Left renal pelvis (tissue), 4 donors: ENCODE measurements at regions not wholly inside any gene's neighbourhood (a gene's known extent, or its start where the extent isn't known, plus 50 kb on each side); places are given as distances from the start of the nearest gene placed in this dataset.

ENCODE experiments used
- DNase-seq, 4 donors: peaks; one replicate each; pipeline ENCODE4 v3.0.0-alpha.2; 2013; ENCODE audit warnings: low read depth in 4 of 4, low spot score in 3 of 4

DNA sequence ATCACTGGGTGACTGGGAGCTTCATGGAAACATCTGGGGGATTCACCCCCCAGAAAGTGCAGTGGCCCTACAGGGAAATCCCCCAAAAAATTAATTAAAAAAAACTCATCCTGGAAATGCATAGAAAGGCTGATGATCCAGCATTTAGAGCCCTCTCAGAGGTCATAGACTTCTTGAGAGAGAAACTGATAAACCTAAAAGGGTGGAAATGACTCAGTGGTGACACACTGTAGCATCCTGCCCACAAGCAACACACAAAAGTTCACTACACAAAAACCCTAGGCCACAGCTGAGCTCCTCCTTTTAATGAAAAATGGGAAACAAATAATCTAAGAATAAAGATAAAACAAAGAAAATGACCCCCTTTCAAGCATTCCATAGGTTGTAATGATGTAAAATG lies 911.5 kb downstream of the GLUD2 start:
- no peak for DNase-seq

DNA sequence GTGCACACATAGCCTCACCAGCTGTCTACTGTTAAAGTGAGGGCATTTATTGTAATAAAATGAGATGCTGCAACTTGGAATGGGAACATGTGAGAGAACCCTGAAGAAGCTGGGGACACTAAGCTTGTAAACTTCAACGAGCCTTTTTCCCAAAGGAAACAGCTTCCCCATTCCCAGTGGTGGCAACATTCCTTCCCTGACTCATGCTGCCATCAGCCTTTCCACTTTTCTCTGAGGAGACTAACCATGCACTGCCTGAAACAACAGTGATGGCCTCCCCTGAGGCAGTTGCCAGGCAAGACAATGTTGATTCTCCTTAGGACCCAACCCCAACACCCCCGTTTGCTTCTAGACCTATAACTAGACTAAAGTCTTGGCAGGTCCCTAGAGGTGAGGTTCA lies 928.3 kb downstream of the GLUD2 start:
- no peak for DNase-seq

DNA sequence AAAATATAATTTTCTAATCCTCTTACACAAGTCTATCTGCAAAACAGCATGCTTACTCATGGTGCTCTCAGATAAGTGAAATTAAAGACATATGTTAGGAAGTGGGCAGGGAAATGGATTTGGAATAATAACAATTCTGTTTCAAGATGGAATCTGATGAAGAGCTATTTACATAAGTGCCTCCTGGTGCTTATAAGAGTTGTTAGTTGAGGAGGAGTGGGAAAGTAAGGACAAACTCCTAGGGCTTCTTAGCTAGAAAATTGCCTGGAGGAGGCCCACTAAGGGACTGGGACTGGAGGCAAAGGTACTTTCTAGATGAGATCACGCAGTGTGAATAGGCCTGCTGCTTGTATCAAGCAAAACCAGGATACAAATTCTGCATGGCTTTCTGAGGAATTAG lies 939.8 kb downstream of the GLUD2 start:
- no peak for DNase-seq

DNA sequence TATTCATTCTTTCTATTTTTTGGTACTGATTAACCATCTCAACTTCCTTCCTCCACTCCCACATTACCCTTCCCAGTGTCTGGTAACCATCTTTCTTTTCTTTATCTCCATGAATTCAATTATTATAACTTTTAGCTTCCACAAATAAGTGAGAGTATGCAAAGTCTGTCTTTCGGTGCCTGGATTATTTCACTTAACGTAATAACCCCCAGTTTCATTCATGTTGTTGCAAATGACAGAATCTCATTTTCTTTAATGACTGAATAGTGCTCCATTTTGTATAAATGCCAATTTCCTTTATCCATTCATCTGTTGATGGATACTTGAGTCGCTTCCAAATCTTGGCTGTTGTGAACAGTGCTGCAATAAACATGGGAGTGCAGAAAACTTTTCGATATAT lies 940.4 kb downstream of the GLUD2 start:
- DNase-seq, result no peak

DNA sequence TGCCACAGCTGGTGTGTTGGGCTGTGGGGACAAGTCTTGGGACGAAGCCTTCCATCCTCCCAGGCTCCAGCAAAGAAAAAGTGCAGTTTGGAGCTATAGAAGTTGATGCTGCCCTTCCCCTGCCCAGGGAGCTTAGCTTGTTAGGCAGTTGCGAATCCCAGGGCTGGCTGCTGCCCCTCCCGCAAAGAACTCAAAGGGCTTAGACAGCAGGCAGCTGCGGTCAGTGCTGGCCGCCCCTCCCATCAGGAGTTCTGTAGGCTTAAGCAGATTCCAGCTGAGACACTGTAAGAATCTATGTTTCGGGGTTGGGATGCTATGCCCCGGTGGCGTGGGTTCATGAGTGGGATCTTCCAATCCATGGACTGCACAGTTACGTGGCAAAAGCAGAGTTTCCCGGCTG lies 956.7 kb downstream of the GLUD2 start:
- DNase-seq, result no peak

DNA sequence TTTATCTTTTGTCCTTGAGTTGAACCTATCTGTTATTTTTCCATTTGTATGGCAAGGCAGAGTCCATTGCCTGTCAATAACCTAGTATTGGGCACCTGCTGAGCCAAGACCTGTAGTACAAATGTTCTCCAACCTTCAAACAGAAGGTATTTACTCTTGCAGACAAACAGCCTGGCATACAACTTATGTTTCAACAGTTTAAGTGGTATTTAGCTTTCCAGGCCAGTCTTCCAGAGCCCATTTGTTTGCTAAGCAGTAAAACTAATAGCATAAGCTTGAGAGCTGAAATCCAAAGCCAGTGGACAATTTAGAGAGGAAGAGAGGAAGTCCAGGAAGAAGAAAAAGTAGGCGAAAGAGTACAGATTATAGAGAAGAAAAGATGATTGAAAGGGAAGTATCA lies 979.3 kb downstream of the GLUD2 start:
- no peak for DNase-seq

DNA sequence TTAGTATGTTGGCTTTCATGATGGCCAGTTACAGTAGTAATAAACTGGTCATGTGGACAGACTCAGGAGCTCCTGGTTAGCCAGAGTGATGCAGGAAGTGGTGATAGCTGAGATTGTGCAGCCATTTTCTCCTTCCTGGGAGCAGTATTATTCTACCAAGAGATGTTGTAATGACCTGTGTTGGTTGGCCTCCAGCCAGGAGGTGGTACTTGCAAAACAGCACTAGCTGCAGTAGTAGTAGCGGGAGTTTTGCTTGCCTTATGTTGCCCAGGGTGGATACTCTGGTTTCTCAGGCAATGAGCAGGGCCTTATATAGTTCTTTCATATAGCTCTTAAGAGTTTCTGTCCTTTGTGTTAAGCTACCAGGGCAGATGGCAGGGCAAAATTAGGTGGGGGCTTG lies 998.8 kb downstream of the GLUD2 start:
- DNase-seq, result no peak

DNA sequence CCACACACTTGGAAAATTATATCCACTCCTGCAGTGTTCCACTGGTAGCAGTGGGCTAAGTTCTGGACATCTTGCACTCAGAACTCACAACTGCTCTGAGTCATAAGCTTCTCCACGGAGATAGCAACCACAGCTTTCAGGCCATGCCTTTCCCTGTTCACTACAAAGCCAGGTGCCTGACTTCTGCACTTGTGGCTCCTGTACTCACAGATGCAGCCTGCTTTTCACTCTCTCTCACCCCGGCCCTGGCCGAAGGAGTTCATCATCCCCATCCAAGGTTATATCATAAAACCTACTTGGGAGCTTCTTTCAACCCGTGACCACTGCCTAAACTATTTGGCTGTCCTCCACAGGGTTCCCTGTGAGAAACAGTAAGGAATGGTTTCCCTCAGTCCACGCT lies 999.4 kb downstream of the GLUD2 start:
- no peak for DNase-seq

DNA sequence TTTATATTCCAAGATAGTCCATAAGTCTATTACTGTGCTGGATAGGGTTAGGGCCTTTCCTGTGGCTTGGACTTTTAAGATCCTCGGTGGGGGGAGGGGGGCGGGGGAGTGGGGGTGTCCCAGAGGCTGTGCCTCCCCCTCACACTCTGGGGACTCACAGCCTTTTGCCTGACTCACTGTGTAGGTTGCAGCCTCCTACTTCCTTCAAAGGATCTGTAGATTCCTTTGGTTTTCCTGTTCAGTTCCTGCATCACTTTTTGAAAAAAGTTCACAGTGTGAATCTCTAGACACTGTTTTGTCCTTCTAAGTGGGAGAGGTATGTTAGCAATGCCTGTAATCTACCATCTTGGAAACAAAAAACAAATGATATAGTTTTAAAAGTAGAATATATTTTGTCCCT lies 999.9 kb downstream of the GLUD2 start:
- DNase-seq, result no peak

DNA sequence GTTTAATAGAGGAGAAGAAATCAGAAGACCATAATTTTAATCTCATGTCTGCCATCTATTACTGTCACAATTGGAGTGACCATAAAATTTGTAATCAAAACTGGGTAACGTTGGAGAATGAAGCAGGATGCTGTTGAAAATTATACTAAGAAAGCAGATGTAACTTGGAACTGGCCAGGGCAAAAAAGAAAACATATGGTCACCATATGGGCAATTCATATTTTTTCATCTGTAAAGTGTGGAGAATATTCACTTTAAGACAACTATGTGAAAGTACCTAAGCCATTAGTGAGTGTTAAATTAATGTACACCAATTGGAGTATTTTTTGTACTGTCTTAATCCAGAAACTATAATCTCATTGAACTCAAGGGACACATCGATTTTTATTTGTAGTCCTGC lies 1008.0 kb downstream of the GLUD2 start:
- no peak for DNase-seq

DNA sequence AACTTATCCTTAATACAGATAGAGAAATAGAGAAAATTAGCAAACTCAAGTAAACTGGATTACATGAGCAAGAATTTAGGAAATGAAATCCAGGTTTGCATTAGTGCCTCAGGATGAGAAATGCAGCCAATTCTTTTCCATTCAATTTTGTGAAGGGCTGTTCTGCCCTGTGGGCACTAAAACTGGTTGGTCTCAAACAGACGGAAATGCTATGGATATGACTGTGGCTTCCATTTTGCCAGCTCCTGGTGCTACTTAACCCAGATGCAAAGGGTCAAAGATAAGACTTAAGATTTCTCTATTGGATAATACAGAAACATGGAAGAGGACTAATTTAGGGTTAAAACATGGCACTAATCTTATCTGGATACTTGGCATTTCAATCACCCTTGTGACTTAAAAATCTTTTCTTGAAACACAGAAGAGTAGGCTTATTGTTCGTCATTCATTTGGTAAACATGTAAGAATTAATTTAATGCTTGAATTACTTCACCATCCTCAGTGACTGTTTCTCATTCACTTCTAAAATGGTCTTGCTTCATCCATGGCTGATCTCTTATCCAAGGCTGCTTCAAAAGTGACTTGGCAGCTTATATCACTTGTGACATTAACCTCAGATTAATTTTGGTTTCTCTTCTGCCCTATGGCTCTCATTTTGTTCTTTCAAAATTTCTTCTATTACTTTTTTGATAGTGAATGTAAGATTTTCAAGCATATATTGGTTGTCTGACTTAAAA lies 1008.7 kb downstream of the GLUD2 start:
- DNase-seq, result no peak

DNA sequence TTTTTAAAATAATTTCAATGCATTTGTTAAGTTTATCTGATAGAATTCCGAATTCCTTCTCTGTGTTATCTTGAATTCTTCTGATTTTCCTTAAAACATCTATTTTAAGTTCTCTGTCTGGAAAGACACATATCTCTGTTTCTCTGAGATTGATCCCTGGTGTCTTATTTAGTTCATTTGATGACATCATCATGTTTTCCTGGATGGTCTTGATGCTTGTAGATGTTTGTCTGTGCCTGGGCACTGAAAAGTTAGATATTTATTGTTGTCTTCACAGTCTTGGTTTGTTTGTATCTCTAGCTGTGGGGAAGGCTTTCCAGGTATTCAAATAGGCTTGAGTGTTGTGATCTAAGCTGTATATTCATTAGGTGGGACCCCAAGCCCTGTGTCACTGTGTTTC lies 1028.8 kb downstream of the GLUD2 start:
- DNase-seq, result no peak

DNA sequence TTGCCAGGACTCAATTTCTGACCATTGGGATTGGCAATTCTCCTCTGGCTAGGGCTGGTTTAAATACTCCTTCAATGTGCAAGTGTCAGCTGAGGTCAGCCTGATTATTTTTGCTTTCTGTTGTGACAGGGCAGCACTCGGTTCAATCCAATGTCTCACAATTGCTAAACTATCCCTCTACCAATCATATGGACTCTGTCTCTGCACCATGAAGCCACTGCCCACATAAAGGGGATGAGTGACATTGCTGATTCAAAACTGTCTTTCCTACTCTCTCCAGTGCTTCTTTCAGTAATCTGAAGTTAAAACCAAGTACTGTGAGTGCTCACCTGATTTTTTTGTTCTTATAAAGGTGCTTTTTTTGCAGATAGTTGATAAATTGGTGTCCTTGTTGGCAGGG lies 1030.7 kb downstream of the GLUD2 start:
- no peak for DNase-seq

DNA sequence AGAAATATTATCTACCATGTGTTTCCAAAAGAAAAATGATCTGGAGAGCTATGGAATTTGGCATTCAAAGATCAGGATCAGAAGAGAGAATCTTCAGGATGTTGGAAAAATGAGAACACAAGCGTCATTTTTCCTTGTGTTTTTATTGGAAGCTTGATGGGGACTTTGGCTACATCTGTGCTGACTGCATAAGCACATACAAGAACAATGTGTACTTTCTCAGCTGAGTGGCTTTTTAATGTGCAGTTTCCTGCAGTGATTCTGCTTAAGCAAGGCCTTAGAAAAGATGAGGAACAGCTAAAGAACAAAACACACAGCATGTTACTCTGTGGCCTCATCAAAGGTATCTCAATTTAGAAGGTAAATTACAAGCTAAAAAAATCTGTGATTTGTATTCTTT lies 1039.9 kb downstream of the GLUD2 start:
- no peak for DNase-seq

DNA sequence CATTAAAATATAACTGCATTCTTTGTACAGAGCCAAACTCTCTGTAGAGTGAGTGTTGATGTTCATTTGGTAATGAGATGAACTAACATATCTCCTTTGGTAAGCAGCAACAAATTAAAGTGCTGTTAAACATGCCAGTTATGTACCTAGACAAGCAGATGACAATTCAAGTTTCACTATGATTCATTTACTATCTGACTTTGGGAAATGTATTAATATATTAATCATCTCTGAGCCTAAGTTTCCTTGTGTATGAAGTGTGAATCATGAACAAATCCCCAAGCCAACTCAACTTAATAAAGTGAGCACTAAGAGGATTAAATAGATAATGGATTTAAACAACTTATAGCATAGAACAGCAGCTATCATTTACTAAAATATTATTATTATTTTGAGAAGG lies 1044.2 kb downstream of the GLUD2 start:
- DNase-seq, result no peak

DNA sequence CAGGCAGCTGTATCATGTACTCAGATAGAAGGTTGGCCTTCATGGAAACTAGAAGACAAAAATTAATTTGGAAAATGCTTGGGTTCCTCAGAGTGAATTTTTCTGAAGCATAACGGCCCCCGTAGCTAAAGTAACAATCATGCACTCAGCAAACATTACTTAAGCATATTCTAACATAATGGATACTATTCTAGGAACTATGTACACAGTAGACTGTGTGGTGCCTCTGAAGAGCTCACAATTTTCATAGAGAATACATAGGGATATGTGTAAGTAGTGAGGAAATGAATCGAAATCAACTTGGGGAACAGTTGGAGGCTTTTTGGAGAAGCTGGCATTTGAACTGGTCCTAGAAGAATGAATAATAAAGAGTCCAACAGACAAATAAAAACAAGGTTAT lies 1045.0 kb downstream of the GLUD2 start:
- no peak for DNase-seq

DNA sequence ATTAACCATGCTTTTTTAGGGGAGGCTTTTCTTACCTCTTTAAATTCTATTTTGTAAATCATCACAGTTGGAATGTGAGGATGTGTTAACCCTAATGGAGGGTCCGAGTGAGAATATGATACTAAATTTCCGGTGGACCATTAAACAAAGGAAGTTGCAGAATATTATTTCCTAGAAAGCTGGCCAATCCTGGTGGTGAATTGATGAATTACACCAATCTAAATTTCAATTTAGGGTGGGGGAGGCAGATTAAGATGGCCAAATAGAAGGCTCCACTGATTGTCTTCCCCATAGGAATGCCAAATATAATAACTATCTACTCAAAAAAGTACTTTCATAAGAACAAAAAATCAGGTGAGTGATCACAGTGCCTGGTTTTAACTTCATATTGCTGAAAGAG lies 1045.6 kb downstream of the GLUD2 start:
- DNase-seq, result no peak

DNA sequence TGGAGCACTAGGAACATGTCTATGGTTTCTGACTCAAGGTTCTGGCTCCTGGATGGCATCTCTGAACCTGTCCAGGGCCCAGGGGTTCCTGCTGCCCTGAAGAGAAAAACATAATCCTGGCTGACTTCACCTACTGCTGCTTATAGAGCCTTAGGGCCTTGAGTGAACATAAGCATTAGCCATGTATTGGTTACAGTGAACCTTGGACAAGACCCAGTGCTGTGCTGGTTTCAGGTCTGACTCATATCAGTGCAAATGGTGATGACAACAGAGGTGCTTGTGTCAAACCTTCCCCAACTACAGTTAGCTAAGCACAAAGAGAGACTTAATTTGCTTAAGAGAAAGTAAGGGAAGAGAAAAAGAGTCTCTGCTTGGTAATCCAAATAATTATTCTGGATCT lies 1047.2 kb downstream of the GLUD2 start:
- no peak for DNase-seq

DNA sequence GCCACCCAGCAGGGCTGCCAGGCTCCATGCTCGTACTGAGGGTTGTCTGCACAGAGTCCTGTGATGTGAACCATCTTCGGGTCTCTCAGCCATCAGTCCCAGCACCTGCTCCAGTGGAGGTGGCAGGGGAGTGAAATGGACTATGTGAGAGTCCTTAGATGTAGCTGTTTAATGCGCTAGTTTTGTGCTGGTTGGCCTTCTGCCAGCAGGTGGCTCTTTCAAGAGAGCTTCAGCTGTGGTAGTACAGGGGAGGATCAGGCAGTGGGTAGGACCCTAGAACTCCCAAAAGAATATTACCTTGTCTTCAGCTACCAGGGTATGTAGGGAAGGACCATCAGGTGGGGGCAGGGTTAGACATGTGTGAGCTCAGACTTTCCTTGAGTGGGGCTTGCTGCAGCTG lies 1066.0 kb downstream of the GLUD2 start:
- no peak for DNase-seq

DNA sequence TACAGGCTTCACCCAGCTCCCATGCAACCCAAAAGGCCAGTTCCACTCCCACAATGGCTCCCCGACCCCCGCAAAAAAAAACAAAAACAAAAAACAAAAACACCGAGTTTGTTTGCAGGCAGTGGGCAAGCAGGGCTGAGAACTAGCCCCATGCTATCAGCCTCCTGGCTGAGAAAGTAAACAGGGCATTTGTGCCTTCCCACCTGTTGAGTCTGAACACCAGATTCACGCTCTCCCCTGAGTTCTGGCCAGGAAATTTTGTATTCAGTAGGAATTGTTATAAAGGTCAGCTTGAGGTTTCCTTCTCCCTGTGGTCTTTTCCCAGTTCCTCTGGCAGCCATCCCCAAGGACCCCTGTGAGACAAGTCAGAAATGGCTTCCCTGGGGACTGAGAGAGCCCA lies 1066.5 kb downstream of the GLUD2 start:
- no peak for DNase-seq

DNA sequence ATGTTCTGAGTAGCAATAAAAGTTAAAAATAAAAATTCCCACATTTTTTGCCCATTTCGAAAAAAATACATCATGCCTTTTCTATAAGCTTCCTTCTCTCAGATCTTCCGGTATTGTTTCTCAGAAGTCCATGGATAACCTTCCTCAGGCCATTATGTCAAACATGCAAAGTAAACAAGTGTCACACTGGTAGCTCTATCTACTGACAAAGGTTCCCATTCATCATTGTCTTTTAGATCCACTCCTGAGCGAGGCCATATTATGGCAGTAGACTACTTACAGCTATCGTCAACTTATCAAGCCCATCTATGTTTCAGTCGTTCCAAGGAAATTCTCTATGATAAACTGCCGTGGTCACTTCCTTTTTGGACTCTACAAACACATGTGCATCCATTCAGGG lies 1068.2 kb downstream of the GLUD2 start:
- DNase-seq, result no peak

DNA sequence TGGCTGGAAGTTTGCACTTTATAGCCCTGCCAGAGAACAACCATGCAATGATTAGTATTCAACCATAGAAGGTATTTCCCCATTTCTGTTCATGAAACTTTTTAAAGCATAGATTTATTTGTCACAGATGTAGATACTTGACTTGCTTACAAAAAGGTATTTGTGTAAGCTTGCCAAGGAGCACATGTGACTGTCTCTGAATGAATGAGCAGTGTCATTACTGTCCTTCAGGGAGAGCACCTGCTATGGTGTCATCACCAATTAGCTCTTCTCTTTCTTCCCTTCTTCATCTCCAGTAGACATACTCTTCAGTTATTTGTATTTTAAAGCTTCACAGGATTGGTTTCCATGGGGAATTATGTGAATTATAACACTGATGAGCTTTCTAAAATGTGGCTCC lies 1064.7 kb upstream of the GRIA3 start:
- DNase-seq, result no peak

DNA sequence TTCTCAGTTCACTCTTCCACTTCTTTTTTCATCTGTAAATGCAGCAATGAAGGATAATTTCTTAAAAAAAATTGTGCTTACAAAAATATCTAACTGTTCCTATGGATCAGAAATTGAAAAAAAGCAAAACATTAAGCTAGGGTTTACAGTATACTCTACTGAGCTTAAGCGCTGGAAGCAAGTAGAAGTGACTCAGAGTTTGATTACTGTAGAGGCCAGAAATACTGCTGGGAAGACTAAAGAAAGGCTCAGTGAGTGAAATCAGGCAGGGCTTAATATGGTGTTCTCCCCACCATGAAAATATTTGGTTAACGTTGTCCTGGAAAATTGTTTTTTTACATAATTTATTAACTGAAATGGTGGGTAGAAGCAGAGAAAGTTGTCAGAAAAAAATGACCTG lies 1061.8 kb upstream of the GRIA3 start:
- no peak for DNase-seq
